Cardiac muscle cell (in vitro differentiated cells and primary cell): ENCODE measurements at regions not wholly inside any gene's neighbourhood (a gene's known extent, or its start where the extent isn't known, plus 50 kb on each side); places are given as distances from the start of the nearest gene placed in this dataset.
"Not testable (repeated sequence)": the region's sequence is repeated elsewhere in the genome, so short reads cannot be mapped to it uniquely, and the experiment has no call there.

ENCODE experiments used
- DNase-seq, 2 donors: peaks; one replicate each; pipeline versions ENCODE4 v3.0.0 to v3.0.0-alpha.2; 2010 to 2017; ENCODE audit warnings: low read depth in 1 of 2, low spot score in 1 of 2
- H3K27ac ChIP-seq: fragments of 200-600 bp; sonication (generic); 2 replicates; pipeline ENCODE4 v1.5.1; 2016
- H3K27me3 ChIP-seq: fragments of 200-600 bp; sonication (generic); 2 replicates; pipeline ENCODE4 v1.6.0; 2016; ENCODE audit warnings: control low read depth
- H3K36me3 ChIP-seq: fragments of 200-600 bp; sonication (generic); 2 replicates; pipeline ENCODE4 v1.5.1; 2016; ENCODE audit warnings: control low read depth
- H3K4me1 ChIP-seq: fragments of 200-600 bp; sonication (generic); 2 replicates; pipeline ENCODE4 v1.8.1; 2017; ENCODE audit warnings: low read depth, mild to moderate bottlenecking, mixed run types
- H3K4me3 ChIP-seq: fragments of 200-600 bp; sonication (generic); 2 replicates; pipeline ENCODE4 v1.5.1; 2016; ENCODE audit warnings: mild to moderate bottlenecking
- H3K9me3 ChIP-seq: fragments of 200-600 bp; sonication (generic); 2 replicates; pipeline ENCODE4 v1.5.1; 2017; ENCODE audit warnings: low read depth, mild to moderate bottlenecking, control low read depth
- CTCF ChIP-seq: IDR thresholded peaks from 2 replicates; pipeline ENCODE4 v1.5.1; 2012; ENCODE audit warnings: low read depth, mild to moderate bottlenecking, low read length

GRCh38 chr4:124846306-124846705 is 133.8 kb upstream of the ANKRD50 start:
- TF ChIP-seq CTCF = no peak
- no peaks in the 10 kb centered on the region for H3K4me1 ChIP-seq
- no peak for DNase-seq
- no peaks in the 10 kb centered on the region for H3K36me3 ChIP-seq
- H3K27ac ChIP-seq = no peak overlapping the region
- no peak overlapping the region for H3K4me3 ChIP-seq
- H3K9me3 ChIP-seq = no peaks in the 10 kb centered on the region
- no peaks in the 10 kb centered on the region for H3K27me3 ChIP-seq

- no peaks in the 10 kb centered on the region for H3K9me3 ChIP-seq
- H3K27ac ChIP-seq = no peak overlapping the region
- no peaks in the 10 kb centered on the region for H3K4me1 ChIP-seq
- H3K36me3 ChIP-seq = no peaks in the 10 kb centered on the region
- H3K4me3 ChIP-seq = no peak overlapping the region
- H3K27me3 ChIP-seq = no peaks in the 10 kb centered on the region
- peak in 1 of 2 donors; percentile 7 for DNase-seq
- no peak for TF ChIP-seq CTCF
These were observed 127.4 kb upstream of the ANKRD50 start for GRCh38 chr4:124839786-124840390.

- no peak for TF ChIP-seq CTCF
- H3K27me3 ChIP-seq = no peaks in the 10 kb centered on the region
- no peaks in the 10 kb centered on the region for H3K4me1 ChIP-seq
- no peak for DNase-seq
- no peak overlapping the region for H3K27ac ChIP-seq
- no peaks in the 10 kb centered on the region for H3K9me3 ChIP-seq
- no peak overlapping the region for H3K4me3 ChIP-seq
- H3K36me3 ChIP-seq = no peaks in the 10 kb centered on the region
These were observed 121.4 kb upstream of the ANKRD50 start for GRCh38 chr4:124833831-124834505.

- Histone ChIP-seq H3K9me3 (no peaks in the 10 kb centered on the region), H3K4me1 (no peaks in the 10 kb centered on the region), H3K27ac (no peak overlapping the region), H3K4me3 (no peak overlapping the region), H3K27me3 (no peaks in the 10 kb centered on the region), H3K36me3 (no peaks in the 10 kb centered on the region)
- no peak for DNase-seq
- no peak for TF ChIP-seq CTCF
These were observed 115.8 kb upstream of the ANKRD50 start for GRCh38 chr4:124828382-124828781.

- no peak overlapping the region for H3K27ac ChIP-seq
- TF ChIP-seq CTCF = no peak
- H3K4me1 ChIP-seq = no peaks in the 10 kb centered on the region
- no peaks in the 10 kb centered on the region for H3K27me3 ChIP-seq
- DNase-seq = no peak
- no peaks in the 10 kb centered on the region for H3K9me3 ChIP-seq
- no peak overlapping the region for H3K4me3 ChIP-seq
- no peaks in the 10 kb centered on the region for H3K36me3 ChIP-seq
These were observed 105.0 kb upstream of the ANKRD50 start for GRCh38 chr4:124817531-124817930.

- DNase-seq, H3K4me3 ChIP-seq, H3K27ac ChIP-seq, H3K36me3 ChIP-seq, H3K9me3 ChIP-seq, H3K27me3 ChIP-seq, H3K4me1 ChIP-seq: not testable (repeated sequence)
These were observed 99.7 kb upstream of the ANKRD50 start for GRCh38 chr4:124812203-124812602.
